ENCODE measurements at regions not wholly inside any gene's neighbourhood (a gene's known extent, or its start where the extent isn't known, plus 50 kb on each side); places are given as distances from the start of the nearest gene placed in this dataset.

DNA sequence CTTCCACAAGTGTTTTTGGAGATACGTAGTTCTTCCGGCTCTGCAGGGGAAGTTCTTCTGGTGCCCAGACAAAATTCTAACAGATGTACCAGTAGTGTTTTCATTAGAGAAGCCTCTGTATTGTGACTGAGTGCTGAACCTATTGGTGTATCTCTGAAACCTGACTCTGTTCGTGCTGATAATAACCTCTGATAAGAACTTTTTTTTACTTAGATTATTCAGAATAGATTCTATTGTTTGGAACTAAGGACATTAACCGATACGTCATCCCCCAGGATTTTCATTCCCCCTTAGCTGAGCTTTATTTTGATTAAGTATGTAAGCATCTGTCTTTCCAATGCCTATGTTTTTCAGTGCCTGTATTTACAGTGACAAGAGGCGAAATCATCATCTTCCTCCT lies 362.9 kb downstream of the PDGFC start:
- Histone ChIP-seq H3K27me3 (no peaks in the 10 kb centered on the region), H3K36me3 (no peaks in the 10 kb centered on the region), H3K4me3 (no peak overlapping the region), H3K9me3 (no peaks in the 10 kb centered on the region), H3K27ac (no peak overlapping the region), H3K4me1 (no peaks in the 10 kb centered on the region)
- TF ChIP-seq POLR2AphosphoS5 (IDR thresholded peaks at IDR 0.05; ENCODE audit: insufficient read depth in 1 of 2, low read depth in 1 of 2) (no peak), POLR2A (IDR thresholded peaks at IDR 0.05) (no peak)
- TF ChIP-seq, protein P1, sequence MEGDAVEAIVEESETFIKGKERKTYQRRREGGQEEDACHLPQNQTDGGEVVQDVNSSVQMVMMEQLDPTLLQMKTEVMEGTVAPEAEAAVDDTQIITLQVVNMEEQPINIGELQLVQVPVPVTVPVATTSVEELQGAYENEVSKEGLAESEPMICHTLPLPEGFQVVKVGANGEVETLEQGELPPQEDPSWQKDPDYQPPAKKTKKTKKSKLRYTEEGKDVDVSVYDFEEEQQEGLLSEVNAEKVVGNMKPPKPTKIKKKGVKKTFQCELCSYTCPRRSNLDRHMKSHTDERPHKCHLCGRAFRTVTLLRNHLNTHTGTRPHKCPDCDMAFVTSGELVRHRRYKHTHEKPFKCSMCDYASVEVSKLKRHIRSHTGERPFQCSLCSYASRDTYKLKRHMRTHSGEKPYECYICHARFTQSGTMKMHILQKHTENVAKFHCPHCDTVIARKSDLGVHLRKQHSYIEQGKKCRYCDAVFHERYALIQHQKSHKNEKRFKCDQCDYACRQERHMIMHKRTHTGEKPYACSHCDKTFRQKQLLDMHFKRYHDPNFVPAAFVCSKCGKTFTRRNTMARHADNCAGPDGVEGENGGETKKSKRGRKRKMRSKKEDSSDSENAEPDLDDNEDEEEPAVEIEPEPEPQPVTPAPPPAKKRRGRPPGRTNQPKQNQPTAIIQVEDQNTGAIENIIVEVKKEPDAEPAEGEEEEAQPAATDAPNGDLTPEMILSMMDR (IDR thresholded peaks at IDR 0.05), result no peak
- intact Hi-C loops (cut with DNase I), result no loop called here
- no peak for DNase-seq (ENCODE audit: extremely low spot score in 2 of 2)

DNA sequence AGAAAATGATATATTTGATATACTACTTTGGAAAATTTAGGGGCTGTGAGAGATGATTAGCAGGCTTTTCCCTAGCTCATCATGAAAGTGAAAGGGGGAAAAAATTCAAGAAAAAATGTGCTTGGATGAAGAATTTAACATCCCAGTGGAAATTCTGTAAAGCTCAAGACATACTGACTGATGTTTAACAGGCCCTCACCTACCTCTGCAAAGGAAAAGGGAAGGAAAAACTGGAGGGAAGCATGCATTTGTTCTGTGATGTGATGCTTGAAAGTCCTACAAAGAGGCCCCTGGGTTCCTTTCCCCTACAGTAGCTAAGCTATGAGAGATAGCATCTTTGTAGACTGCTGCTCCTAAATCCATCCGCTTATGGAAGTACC lies 364.1 kb downstream of the PDGFC start:
- no peak for TF ChIP-seq POLR2AphosphoS5 (IDR thresholded peaks at IDR 0.05; ENCODE audit: insufficient read depth in 1 of 2, low read depth in 1 of 2)
- TF ChIP-seq, protein P1 (IDR thresholded peaks at IDR 0.05), result no peak
- TF ChIP-seq POLR2A (IDR thresholded peaks at IDR 0.05), result no peak
- H3K36me3 ChIP-seq, result no peaks in the 10 kb centered on the region
- no peak overlapping the region for H3K4me3 ChIP-seq
- no peaks in the 10 kb centered on the region for H3K4me1 ChIP-seq
- DNase-seq (ENCODE audit: extremely low spot score in 2 of 2), result no peak
- no peaks in the 10 kb centered on the region for H3K9me3 ChIP-seq
- H3K27ac ChIP-seq, result no peak overlapping the region
- no peaks in the 10 kb centered on the region for H3K27me3 ChIP-seq
- intact Hi-C loops (cut with DNase I), result no loop called here

DNA sequence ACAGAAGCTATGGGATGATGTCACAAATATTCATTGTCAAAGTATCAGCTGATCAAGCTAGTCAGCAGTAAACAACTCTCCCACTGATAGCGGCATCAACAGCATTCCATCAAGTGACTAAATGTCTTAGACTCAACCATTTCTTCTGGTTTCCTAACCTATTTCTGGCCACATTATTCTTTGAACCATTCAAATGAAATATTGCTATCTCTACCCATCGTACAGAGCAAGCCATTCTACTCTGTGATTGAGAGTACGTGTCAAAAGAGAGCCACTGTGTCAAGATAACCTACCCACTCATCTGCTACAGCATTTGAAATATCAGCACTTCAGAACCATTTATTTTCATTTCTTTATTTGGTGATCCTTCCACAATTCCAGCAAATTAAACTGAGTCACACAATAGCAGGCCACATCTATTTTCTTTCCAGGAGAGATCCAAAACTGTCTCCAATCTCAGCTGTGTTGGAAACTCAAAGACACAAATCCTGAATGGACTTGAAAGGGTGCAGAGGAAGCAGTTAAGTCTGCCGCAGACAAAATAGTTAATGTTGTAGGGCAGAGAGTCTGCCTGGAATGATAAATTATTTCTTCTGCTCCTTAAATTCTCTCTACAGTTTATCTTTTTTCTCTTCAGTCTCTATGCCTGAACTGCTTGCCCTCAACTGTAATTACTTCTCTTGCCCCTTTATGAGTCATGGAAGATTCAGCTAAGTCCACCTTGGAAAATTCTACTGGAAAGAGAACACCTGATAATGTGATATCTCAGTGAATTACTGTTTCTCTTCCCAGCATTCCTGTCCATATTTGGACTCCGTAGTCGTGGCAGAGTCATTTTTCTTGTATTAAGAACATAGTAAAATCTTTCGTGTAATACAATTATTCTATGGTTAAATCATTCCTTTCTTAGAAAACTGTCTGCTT lies 364.8 kb downstream of the PDGFC start:
- no peaks in the 10 kb centered on the region for H3K4me1 ChIP-seq
- H3K27me3 ChIP-seq, result no peaks in the 10 kb centered on the region
- no peak overlapping the region for H3K4me3 ChIP-seq
- H3K27ac ChIP-seq, result no peak overlapping the region
- H3K36me3 ChIP-seq, result no peaks in the 10 kb centered on the region
- no peak for DNase-seq (ENCODE audit: extremely low spot score in 2 of 2)
- no peaks in the 10 kb centered on the region for H3K9me3 ChIP-seq
- intact Hi-C loops (cut with DNase I), result no loop called here
- no peak for TF ChIP-seq POLR2AphosphoS5 (IDR thresholded peaks at IDR 0.05; ENCODE audit: insufficient read depth in 1 of 2, low read depth in 1 of 2)
- TF ChIP-seq, protein P1 (IDR thresholded peaks at IDR 0.05), result no peak
- TF ChIP-seq POLR2A (IDR thresholded peaks at IDR 0.05), result no peak

DNA sequence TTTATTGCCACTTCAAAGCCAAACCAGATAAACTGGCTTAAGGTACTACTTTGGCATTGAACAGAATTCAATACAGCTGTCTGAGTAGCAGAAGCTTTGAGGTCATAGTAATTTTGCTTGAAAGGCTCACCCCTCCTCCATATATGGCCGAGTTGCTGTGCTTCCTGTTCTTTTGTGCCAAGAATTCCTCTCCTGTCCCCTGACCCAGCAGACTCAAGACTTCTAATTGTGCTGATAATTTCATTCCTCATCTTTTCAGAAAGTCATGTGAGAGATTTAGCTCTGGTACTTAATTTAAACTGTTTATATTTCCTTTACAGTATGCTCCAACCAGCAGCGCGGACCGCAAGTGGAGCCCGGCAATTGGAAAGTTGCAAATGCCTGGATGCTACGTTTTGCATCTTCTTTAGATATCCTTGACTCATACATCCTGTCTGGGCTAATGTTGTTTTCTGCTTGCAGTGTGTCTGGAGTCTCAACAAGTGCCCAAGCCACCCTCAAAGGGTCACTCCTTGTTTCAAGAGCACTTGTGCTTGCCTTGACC lies 373.4 kb downstream of the PDGFC start:
- intact Hi-C loops (cut with DNase I), result no loop called here
- TF ChIP-seq POLR2AphosphoS5 (IDR thresholded peaks at IDR 0.05; ENCODE audit: insufficient read depth in 1 of 2, low read depth in 1 of 2) (no peak), POLR2A (IDR thresholded peaks at IDR 0.05) (no peak)
- TF ChIP-seq, protein P1 (IDR thresholded peaks at IDR 0.05), result no peak
- no peaks in the 10 kb centered on the region for H3K36me3 ChIP-seq
- no peak for DNase-seq (ENCODE audit: extremely low spot score in 2 of 2)
- H3K27ac ChIP-seq, result no peak overlapping the region
- H3K4me1 ChIP-seq, result peaks cover 8% of the 10 kb centered on the region
- no peaks in the 10 kb centered on the region for H3K9me3 ChIP-seq
- no peak overlapping the region for H3K4me3 ChIP-seq
- no peaks in the 10 kb centered on the region for H3K27me3 ChIP-seq
